ENCODE measurements at regions not wholly inside any gene's neighbourhood (a gene's known extent, or its start where the extent isn't known, plus 50 kb on each side); places are given as distances from the start of the nearest gene placed in this dataset.

DNA sequence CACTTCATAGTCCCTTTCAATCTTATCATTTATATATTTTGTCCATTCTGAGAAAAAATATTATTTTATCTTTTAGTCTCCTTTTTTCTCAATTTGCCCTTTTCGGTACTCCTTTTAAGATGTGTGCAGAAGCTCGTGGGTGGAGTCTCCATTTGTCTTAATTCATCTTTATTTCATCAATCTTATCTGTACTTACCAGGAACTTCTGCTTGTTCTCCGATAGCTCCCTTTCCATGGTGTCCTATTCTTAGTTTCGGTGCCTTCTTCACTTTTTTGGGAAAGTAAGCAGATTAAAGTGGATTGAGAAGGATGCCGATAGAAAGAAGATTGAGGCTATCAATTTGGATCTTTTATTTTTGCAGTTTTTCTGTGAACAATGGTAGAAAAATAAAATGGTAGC, 183.4 kb upstream of the PLEKHA5 start:
- Histone ChIP-seq H3K36me3 (ENCODE audit: control insufficient read depth in 1 of 2, insufficient read depth in 2 of 2, low read length in 2 of 2) (no peaks in the 10 kb centered on the region), H3K9ac (ENCODE audit: low read depth in 1 of 2, low read length in 2 of 2) (no peak overlapping the region), H3K4me3 (ENCODE audit: low read depth in 1 of 2, low read length in 2 of 2) (no peak overlapping the region), H3K27me3 (ENCODE audit: control insufficient read depth in 1 of 2, insufficient read depth in 2 of 2, low read length in 2 of 2) (no peaks in the 10 kb centered on the region), H3K9me3 (ENCODE audit: control insufficient read depth in 1 of 2, low read length in 2 of 2) (no peaks in the 10 kb centered on the region), H3K27ac (ENCODE audit: low read depth, low read length) (no peak overlapping the region), H3K4me1 (ENCODE audit: control insufficient read depth in 1 of 2, insufficient read depth in 2 of 2, low read length in 2 of 2) (no peaks in the 10 kb centered on the region)

DNA sequence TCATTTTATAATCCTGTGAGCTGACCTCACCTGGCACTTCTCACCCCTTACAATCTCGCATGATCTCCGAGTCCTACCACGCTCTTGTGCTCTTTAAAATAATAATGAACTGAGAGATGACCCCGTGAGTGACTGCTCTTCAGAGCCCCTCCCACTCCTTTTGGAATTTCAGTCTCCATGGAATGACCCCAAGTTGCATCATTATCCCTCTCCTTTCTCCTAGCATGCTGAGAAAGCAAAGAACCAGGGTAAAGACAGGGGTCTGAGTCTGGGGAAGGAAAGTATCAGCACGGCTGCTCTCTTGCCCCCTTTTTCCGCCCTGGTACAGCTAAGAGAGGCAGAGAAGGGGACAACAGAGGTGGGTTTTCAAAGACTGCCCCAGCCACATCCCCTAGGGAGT, 178.3 kb upstream of the PLEKHA5 start:
- H3K36me3 ChIP-seq (ENCODE audit: control insufficient read depth in 1 of 2, insufficient read depth in 2 of 2, low read length in 2 of 2), result no peaks in the 10 kb centered on the region
- no peak overlapping the region for H3K4me3 ChIP-seq (ENCODE audit: low read depth in 1 of 2, low read length in 2 of 2)
- no peak overlapping the region for H3K27ac ChIP-seq (ENCODE audit: low read depth, low read length)
- H3K9ac ChIP-seq (ENCODE audit: low read depth in 1 of 2, low read length in 2 of 2), result no peak overlapping the region
- H3K4me1 ChIP-seq (ENCODE audit: control insufficient read depth in 1 of 2, insufficient read depth in 2 of 2, low read length in 2 of 2), result no peaks in the 10 kb centered on the region
- H3K9me3 ChIP-seq (ENCODE audit: control insufficient read depth in 1 of 2, low read length in 2 of 2), result no peaks in the 10 kb centered on the region
- no peaks in the 10 kb centered on the region for H3K27me3 ChIP-seq (ENCODE audit: control insufficient read depth in 1 of 2, insufficient read depth in 2 of 2, low read length in 2 of 2)

DNA sequence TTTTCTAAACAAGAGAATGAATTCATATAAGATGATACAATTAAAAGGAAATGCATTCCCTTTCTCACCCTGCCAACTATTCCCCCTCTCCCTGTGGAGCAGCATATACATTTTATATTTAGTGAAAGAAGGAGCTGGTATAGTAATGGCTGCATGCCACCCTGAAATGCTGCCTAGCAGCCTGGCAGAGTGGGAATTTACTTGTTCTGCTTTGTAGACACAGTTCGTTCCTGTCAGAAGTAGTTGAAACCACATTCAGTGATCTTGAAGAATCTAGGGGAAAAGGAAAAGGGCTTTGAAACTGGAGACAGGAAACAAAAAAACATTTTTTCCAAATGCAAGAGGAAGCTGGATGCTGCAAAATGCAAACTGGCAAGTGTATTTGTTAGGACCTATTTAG, 176.0 kb upstream of the PLEKHA5 start:
- H3K27me3 ChIP-seq (ENCODE audit: control insufficient read depth in 1 of 2, insufficient read depth in 2 of 2, low read length in 2 of 2), result no peaks in the 10 kb centered on the region
- no peak overlapping the region for H3K9ac ChIP-seq (ENCODE audit: low read depth in 1 of 2, low read length in 2 of 2)
- no peak overlapping the region for H3K27ac ChIP-seq (ENCODE audit: low read depth, low read length)
- no peaks in the 10 kb centered on the region for H3K4me1 ChIP-seq (ENCODE audit: control insufficient read depth in 1 of 2, insufficient read depth in 2 of 2, low read length in 2 of 2)
- H3K36me3 ChIP-seq (ENCODE audit: control insufficient read depth in 1 of 2, insufficient read depth in 2 of 2, low read length in 2 of 2), result no peaks in the 10 kb centered on the region
- H3K4me3 ChIP-seq (ENCODE audit: low read depth in 1 of 2, low read length in 2 of 2), result no peak overlapping the region
- no peaks in the 10 kb centered on the region for H3K9me3 ChIP-seq (ENCODE audit: control insufficient read depth in 1 of 2, low read length in 2 of 2)

DNA sequence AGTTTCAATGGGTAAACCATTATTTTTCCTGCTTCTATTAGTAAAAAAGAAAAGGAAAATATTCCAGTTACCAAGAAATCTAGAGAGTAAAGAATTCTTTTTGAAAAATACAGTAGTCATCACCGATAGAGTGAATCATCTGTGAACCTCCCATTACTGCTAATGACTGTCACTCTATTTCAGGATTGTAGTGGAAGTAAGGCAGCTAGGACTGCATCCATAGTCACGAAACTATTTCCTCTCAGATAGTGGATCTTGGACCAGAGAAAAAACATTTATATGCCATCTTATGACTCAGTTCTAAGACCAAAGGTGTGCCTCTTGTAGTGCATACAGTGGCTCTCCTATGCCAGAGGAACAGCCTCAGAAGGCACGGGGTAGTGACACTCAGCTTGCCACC, 173.9 kb upstream of the PLEKHA5 start:
- Histone ChIP-seq H3K27me3 (ENCODE audit: control insufficient read depth in 1 of 2, insufficient read depth in 2 of 2, low read length in 2 of 2) (no peaks in the 10 kb centered on the region), H3K4me3 (ENCODE audit: low read depth in 1 of 2, low read length in 2 of 2) (no peak overlapping the region), H3K36me3 (ENCODE audit: control insufficient read depth in 1 of 2, insufficient read depth in 2 of 2, low read length in 2 of 2) (no peaks in the 10 kb centered on the region), H3K9me3 (ENCODE audit: control insufficient read depth in 1 of 2, low read length in 2 of 2) (no peaks in the 10 kb centered on the region), H3K27ac (ENCODE audit: low read depth, low read length) (no peak overlapping the region), H3K9ac (ENCODE audit: low read depth in 1 of 2, low read length in 2 of 2) (no peak overlapping the region), H3K4me1 (ENCODE audit: control insufficient read depth in 1 of 2, insufficient read depth in 2 of 2, low read length in 2 of 2) (no peaks in the 10 kb centered on the region)

DNA sequence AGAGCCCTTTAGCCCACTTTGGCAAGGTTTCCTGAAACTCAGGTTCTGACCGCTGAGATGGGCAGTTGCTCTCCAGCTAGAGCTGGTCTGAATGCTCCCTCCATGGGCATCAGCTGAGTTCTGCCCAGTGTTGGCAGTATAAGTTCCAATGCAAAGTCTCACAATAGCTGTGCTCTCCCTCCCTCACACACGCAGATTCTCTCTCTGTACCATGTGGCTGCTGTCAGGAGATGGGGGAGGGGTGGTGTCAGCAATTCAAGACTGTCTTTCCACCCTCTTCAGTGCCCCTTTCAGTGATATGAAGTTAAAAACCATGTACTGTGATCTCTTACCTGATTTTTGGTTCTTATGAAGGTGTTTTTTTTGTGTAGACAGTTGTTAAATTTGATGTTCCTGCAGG, 164.3 kb upstream of the PLEKHA5 start:
- no peaks in the 10 kb centered on the region for H3K4me1 ChIP-seq (ENCODE audit: control insufficient read depth in 1 of 2, insufficient read depth in 2 of 2, low read length in 2 of 2)
- no peak overlapping the region for H3K4me3 ChIP-seq (ENCODE audit: low read depth in 1 of 2, low read length in 2 of 2)
- H3K36me3 ChIP-seq (ENCODE audit: control insufficient read depth in 1 of 2, insufficient read depth in 2 of 2, low read length in 2 of 2), result no peaks in the 10 kb centered on the region
- H3K9ac ChIP-seq (ENCODE audit: low read depth in 1 of 2, low read length in 2 of 2), result no peak overlapping the region
- H3K27ac ChIP-seq (ENCODE audit: low read depth, low read length), result no peak overlapping the region
- H3K27me3 ChIP-seq (ENCODE audit: control insufficient read depth in 1 of 2, insufficient read depth in 2 of 2, low read length in 2 of 2), result no peaks in the 10 kb centered on the region
- H3K9me3 ChIP-seq (ENCODE audit: control insufficient read depth in 1 of 2, low read length in 2 of 2), result no peaks in the 10 kb centered on the region

DNA sequence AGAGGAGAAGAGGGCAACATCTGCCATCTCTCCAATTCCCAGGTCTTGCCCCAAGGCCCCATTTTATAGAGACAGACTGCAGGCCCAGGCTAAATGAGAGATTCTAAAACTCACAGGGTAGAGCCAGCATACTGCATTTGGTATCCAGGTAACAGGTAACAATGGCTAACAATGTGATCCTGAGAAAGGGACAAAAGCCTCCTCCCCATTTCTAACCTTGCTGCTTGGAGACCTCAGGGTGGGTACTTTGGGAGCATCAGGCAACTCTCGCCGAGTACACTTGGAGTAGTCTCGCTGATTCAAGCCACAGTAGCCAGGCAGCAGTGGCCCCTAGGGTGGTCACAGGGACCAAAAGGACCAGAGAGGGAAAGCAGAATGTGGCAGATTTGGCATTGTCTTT, 162.6 kb upstream of the PLEKHA5 start:
- H3K27me3 ChIP-seq (ENCODE audit: control insufficient read depth in 1 of 2, insufficient read depth in 2 of 2, low read length in 2 of 2), result no peaks in the 10 kb centered on the region
- no peaks in the 10 kb centered on the region for H3K36me3 ChIP-seq (ENCODE audit: control insufficient read depth in 1 of 2, insufficient read depth in 2 of 2, low read length in 2 of 2)
- no peak overlapping the region for H3K27ac ChIP-seq (ENCODE audit: low read depth, low read length)
- H3K9ac ChIP-seq (ENCODE audit: low read depth in 1 of 2, low read length in 2 of 2), result no peak overlapping the region
- H3K4me3 ChIP-seq (ENCODE audit: low read depth in 1 of 2, low read length in 2 of 2), result no peak overlapping the region
- H3K4me1 ChIP-seq (ENCODE audit: control insufficient read depth in 1 of 2, insufficient read depth in 2 of 2, low read length in 2 of 2), result no peaks in the 10 kb centered on the region
- H3K9me3 ChIP-seq (ENCODE audit: control insufficient read depth in 1 of 2, low read length in 2 of 2), result no peaks in the 10 kb centered on the region

DNA sequence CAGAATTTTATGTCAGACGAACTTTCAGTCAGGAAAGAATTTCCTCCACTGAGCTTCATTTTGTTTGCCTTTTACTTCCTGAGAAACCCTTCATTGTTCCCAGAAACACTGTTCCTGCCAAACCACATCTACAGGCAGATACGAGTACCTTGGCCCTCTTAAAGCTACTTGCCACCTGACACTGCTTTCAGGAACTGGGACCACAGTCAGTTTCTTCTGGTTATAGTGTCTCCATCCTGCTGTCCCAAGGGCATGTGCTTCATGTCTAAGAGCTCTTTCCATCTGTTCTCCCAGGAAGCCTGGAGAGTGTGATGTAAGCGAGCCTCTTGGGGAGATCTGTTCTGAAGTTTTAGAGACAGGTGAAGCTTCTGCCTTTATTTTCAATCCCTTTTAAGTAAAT, 161.7 kb upstream of the PLEKHA5 start:
- Histone ChIP-seq H3K27me3 (ENCODE audit: control insufficient read depth in 1 of 2, insufficient read depth in 2 of 2, low read length in 2 of 2) (no peaks in the 10 kb centered on the region), H3K27ac (ENCODE audit: low read depth, low read length) (no peak overlapping the region), H3K4me3 (ENCODE audit: low read depth in 1 of 2, low read length in 2 of 2) (no peak overlapping the region), H3K9ac (ENCODE audit: low read depth in 1 of 2, low read length in 2 of 2) (no peak overlapping the region), H3K36me3 (ENCODE audit: control insufficient read depth in 1 of 2, insufficient read depth in 2 of 2, low read length in 2 of 2) (no peaks in the 10 kb centered on the region), H3K4me1 (ENCODE audit: control insufficient read depth in 1 of 2, insufficient read depth in 2 of 2, low read length in 2 of 2) (no peaks in the 10 kb centered on the region), H3K9me3 (ENCODE audit: control insufficient read depth in 1 of 2, low read length in 2 of 2) (no peaks in the 10 kb centered on the region)

DNA sequence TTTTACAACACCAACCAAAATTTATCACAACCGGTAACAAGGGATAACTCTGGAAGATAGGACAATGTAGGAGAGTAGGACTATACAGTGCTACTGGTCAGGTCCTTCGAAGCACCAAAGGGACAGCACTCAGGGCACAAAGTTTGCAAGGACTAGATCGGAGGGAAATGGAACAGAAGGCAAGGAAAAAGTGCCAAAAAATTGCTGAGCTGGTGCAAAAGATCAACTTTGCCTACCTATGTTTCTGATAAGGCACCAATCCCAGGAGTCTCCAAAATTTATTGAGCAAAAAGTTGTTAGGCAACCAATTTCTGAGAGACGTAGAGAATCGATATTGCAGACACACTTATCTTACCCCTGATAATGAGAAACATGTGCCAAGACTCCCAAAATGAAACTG, 160.0 kb upstream of the PLEKHA5 start:
- Histone ChIP-seq H3K27me3 (ENCODE audit: control insufficient read depth in 1 of 2, insufficient read depth in 2 of 2, low read length in 2 of 2) (no peaks in the 10 kb centered on the region), H3K9ac (ENCODE audit: low read depth in 1 of 2, low read length in 2 of 2) (no peak overlapping the region), H3K4me1 (ENCODE audit: control insufficient read depth in 1 of 2, insufficient read depth in 2 of 2, low read length in 2 of 2) (no peaks in the 10 kb centered on the region), H3K36me3 (ENCODE audit: control insufficient read depth in 1 of 2, insufficient read depth in 2 of 2, low read length in 2 of 2) (no peaks in the 10 kb centered on the region), H3K27ac (ENCODE audit: low read depth, low read length) (no peak overlapping the region), H3K9me3 (ENCODE audit: control insufficient read depth in 1 of 2, low read length in 2 of 2) (no peaks in the 10 kb centered on the region), H3K4me3 (ENCODE audit: low read depth in 1 of 2, low read length in 2 of 2) (no peak overlapping the region)

DNA sequence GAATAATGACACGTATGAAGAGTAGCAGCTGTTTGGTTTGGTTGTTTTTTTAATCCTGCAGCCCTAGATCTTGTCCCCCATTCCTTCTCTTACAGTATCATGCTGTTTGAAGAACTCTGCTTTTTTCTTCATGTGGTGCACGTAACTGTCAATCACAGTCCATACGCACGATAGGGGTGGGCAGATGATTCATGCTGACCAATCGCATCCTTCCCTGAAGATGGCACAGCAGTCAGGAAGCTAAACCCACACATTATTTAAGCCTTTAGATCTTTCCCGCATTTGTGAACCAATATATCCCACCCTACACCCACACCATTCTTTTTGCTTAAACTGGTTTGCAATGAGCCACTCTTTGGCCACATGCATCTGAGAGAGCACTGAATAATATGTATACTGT, 158.9 kb upstream of the PLEKHA5 start:
- no peak overlapping the region for H3K9ac ChIP-seq (ENCODE audit: low read depth in 1 of 2, low read length in 2 of 2)
- H3K27me3 ChIP-seq (ENCODE audit: control insufficient read depth in 1 of 2, insufficient read depth in 2 of 2, low read length in 2 of 2), result no peaks in the 10 kb centered on the region

DNA sequence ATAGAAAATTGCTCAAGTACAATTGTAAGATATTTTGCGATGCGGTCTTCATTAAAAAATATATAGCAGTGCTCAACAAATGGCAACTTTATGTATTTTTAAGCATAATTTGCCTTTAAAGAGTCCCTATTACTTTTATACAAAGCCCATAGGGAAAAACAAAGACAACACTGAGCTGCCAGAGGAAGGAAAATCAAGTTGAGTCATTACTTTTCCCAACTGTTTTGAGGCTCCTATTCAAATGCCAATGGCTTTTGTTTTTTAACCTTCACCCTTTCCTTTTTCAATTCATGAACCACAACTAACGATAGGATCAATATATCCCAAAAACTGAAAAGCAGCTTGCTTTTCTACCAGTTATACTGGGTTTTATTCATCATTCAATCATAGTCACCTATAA, 157.6 kb upstream of the PLEKHA5 start:
- Histone ChIP-seq H3K36me3 (ENCODE audit: control insufficient read depth in 1 of 2, insufficient read depth in 2 of 2, low read length in 2 of 2) (no peaks in the 10 kb centered on the region), H3K4me3 (ENCODE audit: low read depth in 1 of 2, low read length in 2 of 2) (no peak overlapping the region), H3K9ac (ENCODE audit: low read depth in 1 of 2, low read length in 2 of 2) (no peak overlapping the region), H3K9me3 (ENCODE audit: control insufficient read depth in 1 of 2, low read length in 2 of 2) (no peaks in the 10 kb centered on the region), H3K27ac (ENCODE audit: low read depth, low read length) (no peak overlapping the region), H3K27me3 (ENCODE audit: control insufficient read depth in 1 of 2, insufficient read depth in 2 of 2, low read length in 2 of 2) (no peaks in the 10 kb centered on the region), H3K4me1 (ENCODE audit: control insufficient read depth in 1 of 2, insufficient read depth in 2 of 2, low read length in 2 of 2) (no peaks in the 10 kb centered on the region)

More for the DNA sequence above, 158.9 kb upstream of the PLEKHA5 start:
- Histone ChIP-seq H3K9me3 (ENCODE audit: control insufficient read depth in 1 of 2, low read length in 2 of 2) (no peaks in the 10 kb centered on the region), H3K36me3 (ENCODE audit: control insufficient read depth in 1 of 2, insufficient read depth in 2 of 2, low read length in 2 of 2) (no peaks in the 10 kb centered on the region), H3K4me1 (ENCODE audit: control insufficient read depth in 1 of 2, insufficient read depth in 2 of 2, low read length in 2 of 2) (no peaks in the 10 kb centered on the region), H3K4me3 (ENCODE audit: low read depth in 1 of 2, low read length in 2 of 2) (no peak overlapping the region), H3K27ac (ENCODE audit: low read depth, low read length) (no peak overlapping the region)

DNA sequence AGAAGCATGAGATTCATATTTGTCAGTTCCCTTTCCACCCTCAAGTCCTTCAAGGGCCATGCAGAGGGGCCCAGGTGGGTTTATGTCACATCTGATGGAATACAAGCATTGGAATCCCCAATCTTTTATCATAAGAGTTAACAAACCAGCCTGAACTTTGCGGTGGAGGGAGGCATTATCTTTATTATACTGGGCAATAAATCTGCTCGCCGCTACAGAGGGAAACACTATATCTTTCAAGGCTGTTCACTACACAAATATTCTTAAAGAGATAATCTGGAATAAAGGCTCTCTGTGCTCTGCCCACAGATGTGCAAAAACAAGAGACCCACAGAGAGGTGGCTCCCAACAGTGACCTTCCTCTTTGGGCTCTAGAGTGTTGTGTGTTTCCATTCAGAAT, 153.6 kb upstream of the PLEKHA5 start:
- no peak overlapping the region for H3K27ac ChIP-seq (ENCODE audit: low read depth, low read length)
- H3K36me3 ChIP-seq (ENCODE audit: control insufficient read depth in 1 of 2, insufficient read depth in 2 of 2, low read length in 2 of 2), result no peaks in the 10 kb centered on the region
- H3K9me3 ChIP-seq (ENCODE audit: control insufficient read depth in 1 of 2, low read length in 2 of 2), result no peaks in the 10 kb centered on the region
- no peak overlapping the region for H3K9ac ChIP-seq (ENCODE audit: low read depth in 1 of 2, low read length in 2 of 2)
- H3K4me3 ChIP-seq (ENCODE audit: low read depth in 1 of 2, low read length in 2 of 2), result no peak overlapping the region
- H3K27me3 ChIP-seq (ENCODE audit: control insufficient read depth in 1 of 2, insufficient read depth in 2 of 2, low read length in 2 of 2), result no peaks in the 10 kb centered on the region
- H3K4me1 ChIP-seq (ENCODE audit: control insufficient read depth in 1 of 2, insufficient read depth in 2 of 2, low read length in 2 of 2), result no peaks in the 10 kb centered on the region

All from duodenal mucosa (tissue), 2 donors.